ENCODE measurements at regions not wholly inside any gene's neighbourhood (a gene's known extent, or its start where the extent isn't known, plus 50 kb on each side); places are given as distances from the start of the nearest gene placed in this dataset.
"Not testable (repeated sequence)": the region's sequence is repeated elsewhere in the genome, so short reads cannot be mapped to it uniquely, and the experiment has no call there.

DNA sequence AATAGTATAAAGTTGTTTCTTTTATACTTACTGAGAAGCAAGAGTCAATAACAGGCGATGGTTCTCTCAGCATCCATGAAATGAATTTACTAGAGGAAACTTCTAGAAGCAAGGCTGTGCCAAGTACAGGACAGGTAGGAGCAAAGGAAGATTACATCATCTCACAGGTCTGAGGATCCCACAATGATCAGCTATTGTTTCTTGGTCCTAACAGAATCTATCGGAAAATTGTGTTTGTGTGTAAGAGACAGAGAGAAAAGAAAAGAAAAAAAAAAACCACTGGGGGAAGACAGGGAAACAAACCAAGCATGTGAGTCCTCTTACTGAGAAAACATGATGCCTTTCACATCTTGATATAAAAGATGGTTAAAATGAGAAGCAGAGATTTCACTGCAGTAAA, 535.0 kb upstream of the NRP1 start:
- H3K4me1 ChIP-seq (ENCODE audit: insufficient read depth, low read length), result no peaks in the 10 kb centered on the region
- no peaks in the 10 kb centered on the region for H4K20me1 ChIP-seq (ENCODE audit: insufficient read depth, low read length)
- TF ChIP-seq, protein P1, sequence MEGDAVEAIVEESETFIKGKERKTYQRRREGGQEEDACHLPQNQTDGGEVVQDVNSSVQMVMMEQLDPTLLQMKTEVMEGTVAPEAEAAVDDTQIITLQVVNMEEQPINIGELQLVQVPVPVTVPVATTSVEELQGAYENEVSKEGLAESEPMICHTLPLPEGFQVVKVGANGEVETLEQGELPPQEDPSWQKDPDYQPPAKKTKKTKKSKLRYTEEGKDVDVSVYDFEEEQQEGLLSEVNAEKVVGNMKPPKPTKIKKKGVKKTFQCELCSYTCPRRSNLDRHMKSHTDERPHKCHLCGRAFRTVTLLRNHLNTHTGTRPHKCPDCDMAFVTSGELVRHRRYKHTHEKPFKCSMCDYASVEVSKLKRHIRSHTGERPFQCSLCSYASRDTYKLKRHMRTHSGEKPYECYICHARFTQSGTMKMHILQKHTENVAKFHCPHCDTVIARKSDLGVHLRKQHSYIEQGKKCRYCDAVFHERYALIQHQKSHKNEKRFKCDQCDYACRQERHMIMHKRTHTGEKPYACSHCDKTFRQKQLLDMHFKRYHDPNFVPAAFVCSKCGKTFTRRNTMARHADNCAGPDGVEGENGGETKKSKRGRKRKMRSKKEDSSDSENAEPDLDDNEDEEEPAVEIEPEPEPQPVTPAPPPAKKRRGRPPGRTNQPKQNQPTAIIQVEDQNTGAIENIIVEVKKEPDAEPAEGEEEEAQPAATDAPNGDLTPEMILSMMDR (IDR thresholded peaks at IDR 0.05; ENCODE audit: extremely low read depth, low read depth, low read length), result no peak
- no peak for DNase-seq (ENCODE audit: insufficient read length, low spot score, missing footprints)
- no peaks in the 10 kb centered on the region for H3K9me3 ChIP-seq (ENCODE audit: low read depth, low read length)
- H3K36me3 ChIP-seq (ENCODE audit: insufficient read depth, low read length), result no peaks in the 10 kb centered on the region
- H3K4me3 ChIP-seq (ENCODE audit: insufficient read depth, low read length), result no peak overlapping the region
- H2AFZ ChIP-seq (ENCODE audit: low read length), result no peak overlapping the region
- no peak overlapping the region for H3K4me2 ChIP-seq (ENCODE audit: insufficient read depth, low read length)
- no peak overlapping the region for H3K27ac ChIP-seq (ENCODE audit: low read depth, low read length)
- H3K27me3 ChIP-seq (ENCODE audit: insufficient read depth, low read length), result peaks cover 38% of the 10 kb centered on the region
- no peaks in the 10 kb centered on the region for H3K79me2 ChIP-seq (ENCODE audit: insufficient read depth, low read length)

DNA sequence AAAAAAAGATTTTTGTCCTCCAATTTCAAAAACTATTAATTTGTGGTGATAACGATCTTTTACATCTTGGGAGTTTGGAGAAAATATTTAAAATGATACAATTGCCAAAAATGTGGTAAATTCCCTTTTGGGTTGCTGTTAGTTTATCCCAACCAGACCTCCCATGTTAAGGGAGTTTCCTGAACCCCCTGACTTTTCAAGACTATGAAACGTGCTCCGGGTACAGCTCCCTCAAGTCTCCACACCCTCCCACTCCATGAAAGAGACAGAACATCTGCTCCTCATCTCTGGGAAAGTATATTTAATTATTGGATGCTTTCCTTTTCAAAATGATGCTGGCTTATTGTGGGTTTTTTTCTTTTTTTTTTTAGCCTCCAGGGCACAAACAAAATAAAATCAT, 534.6 kb upstream of the NRP1 start:
- Histone ChIP-seq H3K79me2 (ENCODE audit: insufficient read depth, low read length) (no peaks in the 10 kb centered on the region), H3K4me2 (ENCODE audit: insufficient read depth, low read length) (no peak overlapping the region), H3K27ac (ENCODE audit: low read depth, low read length) (no peak overlapping the region), H3K36me3 (ENCODE audit: insufficient read depth, low read length) (no peaks in the 10 kb centered on the region), H3K4me3 (ENCODE audit: insufficient read depth, low read length) (no peak overlapping the region), H3K9me3 (ENCODE audit: low read depth, low read length) (no peaks in the 10 kb centered on the region), H3K27me3 (ENCODE audit: insufficient read depth, low read length) (peaks cover 38% of the 10 kb centered on the region), H3K4me1 (ENCODE audit: insufficient read depth, low read length) (no peaks in the 10 kb centered on the region), H2AFZ (ENCODE audit: low read length) (no peak overlapping the region), H4K20me1 (ENCODE audit: insufficient read depth, low read length) (no peaks in the 10 kb centered on the region)
- no peak for DNase-seq (ENCODE audit: insufficient read length, low spot score, missing footprints)
- TF ChIP-seq, protein P1 (IDR thresholded peaks at IDR 0.05; ENCODE audit: extremely low read depth, low read depth, low read length), result no peak

DNA sequence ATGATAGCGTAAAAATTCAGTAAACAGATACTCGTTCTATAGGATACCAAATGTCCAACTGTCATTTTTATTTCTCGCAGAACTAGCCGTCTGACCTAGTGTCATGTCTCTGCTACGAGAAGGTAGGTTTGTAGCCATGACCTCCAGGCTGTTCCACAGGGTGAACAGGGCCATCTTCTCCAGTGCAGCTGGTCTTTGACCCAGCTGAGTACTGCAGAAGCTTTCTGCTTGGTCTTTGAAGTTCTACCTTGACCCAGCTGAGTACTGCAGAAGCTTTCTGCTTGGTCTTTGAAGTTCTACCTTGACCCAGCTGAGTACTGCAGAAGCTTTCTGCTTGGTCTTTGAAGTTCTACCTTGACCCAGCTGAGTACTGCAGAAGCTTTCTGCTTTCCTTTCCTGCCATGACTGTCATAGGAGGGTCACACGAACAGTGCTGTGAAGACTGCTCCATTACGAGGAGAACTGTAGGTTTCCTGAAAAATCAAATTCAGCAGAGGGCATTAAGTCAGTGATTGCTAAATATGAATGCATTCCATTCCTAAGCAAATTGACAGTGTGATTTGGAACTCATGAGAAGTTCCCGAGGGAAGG, 532.8 kb upstream of the NRP1 start:
- peaks cover 27% of the 10 kb centered on the region for H3K27me3 ChIP-seq (ENCODE audit: insufficient read depth, low read length)
- not testable (repeated sequence) for H3K27ac ChIP-seq (ENCODE audit: low read depth, low read length); H3K36me3 ChIP-seq (ENCODE audit: insufficient read depth, low read length); H3K4me1 ChIP-seq (ENCODE audit: insufficient read depth, low read length); DNase-seq (ENCODE audit: insufficient read length, low spot score, missing footprints); H3K4me2 ChIP-seq (ENCODE audit: insufficient read depth, low read length); H3K4me3 ChIP-seq (ENCODE audit: insufficient read depth, low read length); H3K9me3 ChIP-seq (ENCODE audit: low read depth, low read length); H2AFZ ChIP-seq (ENCODE audit: low read length); H4K20me1 ChIP-seq (ENCODE audit: insufficient read depth, low read length); H3K79me2 ChIP-seq (ENCODE audit: insufficient read depth, low read length)

GRCh38 chr10:33863352-33863751, 528.9 kb upstream of the NRP1 start:
- DNase-seq (ENCODE audit: insufficient read length, low spot score, missing footprints), result no peak
- no peaks in the 10 kb centered on the region for H3K36me3 ChIP-seq (ENCODE audit: insufficient read depth, low read length)
- H3K79me2 ChIP-seq (ENCODE audit: insufficient read depth, low read length), result no peaks in the 10 kb centered on the region
- H4K20me1 ChIP-seq (ENCODE audit: insufficient read depth, low read length), result no peaks in the 10 kb centered on the region
- no peak overlapping the region for H2AFZ ChIP-seq (ENCODE audit: low read length)
- no peak overlapping the region for H3K4me3 ChIP-seq (ENCODE audit: insufficient read depth, low read length)
- H3K4me2 ChIP-seq (ENCODE audit: insufficient read depth, low read length), result no peak overlapping the region
- TF ChIP-seq, protein P1 (IDR thresholded peaks at IDR 0.05; ENCODE audit: extremely low read depth, low read depth, low read length), result no peak
- H3K9me3 ChIP-seq (ENCODE audit: low read depth, low read length), result no peaks in the 10 kb centered on the region
- peaks cover 10% of the 10 kb centered on the region for H3K27me3 ChIP-seq (ENCODE audit: insufficient read depth, low read length)
- H3K27ac ChIP-seq (ENCODE audit: low read depth, low read length), result no peak overlapping the region
- no peaks in the 10 kb centered on the region for H3K4me1 ChIP-seq (ENCODE audit: insufficient read depth, low read length)

Data from osteoblast (primary cell).